ENCODE measurements at regions not wholly inside any gene's neighbourhood (a gene's known extent, or its start where the extent isn't known, plus 50 kb on each side); places are given as distances from the start of the nearest gene placed in this dataset.

DNA sequence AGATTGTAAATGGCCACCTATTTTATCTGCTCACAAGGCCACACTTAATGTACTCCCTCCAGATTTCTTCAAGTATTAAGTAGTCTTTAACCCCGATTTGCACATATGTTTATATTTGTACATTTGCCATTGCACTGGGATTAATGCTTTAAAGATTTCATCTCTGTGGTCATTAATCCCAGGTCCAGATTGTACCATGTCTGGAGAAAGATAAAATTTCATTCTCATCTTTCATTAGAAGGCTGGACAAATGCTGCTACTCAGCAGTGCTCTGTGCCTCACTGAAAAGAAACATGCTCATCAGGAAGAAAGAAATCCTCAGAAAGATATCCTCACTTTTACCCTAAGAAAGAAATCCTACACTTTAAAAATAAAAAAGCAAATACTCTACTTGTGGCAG is 62.5 kb upstream of the LRRC3B start:
- no peak for DNase-seq

DNA sequence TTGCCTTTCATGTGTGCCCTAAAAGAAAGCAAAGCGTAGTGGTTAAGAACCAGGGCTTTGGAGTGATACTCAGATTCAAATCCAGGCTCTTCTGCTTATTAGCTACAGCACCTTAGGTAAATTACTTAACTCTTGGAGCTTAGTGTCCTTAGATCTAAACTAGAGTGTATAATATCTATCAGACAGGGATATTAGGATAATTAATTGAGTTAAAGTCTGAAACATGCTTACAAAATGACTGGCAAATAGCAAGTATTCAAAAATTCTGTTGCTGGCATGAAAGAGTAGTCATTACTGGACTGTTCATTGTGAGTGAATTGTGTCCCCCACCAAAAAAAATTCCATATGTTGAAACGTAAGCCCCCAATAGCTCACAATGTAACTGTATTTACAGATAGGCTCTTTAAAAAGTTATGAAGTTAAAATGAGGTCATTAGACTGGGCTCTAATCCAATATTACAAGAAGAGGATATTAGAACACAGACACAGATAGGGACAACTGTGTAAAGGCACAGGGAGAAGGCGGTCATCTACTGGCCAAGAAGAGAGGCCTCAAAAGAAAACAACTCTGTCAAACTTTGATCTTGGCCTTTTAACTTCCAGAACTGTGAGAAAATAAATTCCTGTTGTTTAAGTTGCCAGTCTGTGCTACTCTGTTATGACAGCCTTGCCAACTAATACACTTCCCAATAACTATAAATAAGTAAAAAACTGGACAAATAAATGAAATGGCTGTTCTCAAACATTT is 60.4 kb upstream of the LRRC3B start:
- no peak for DNase-seq

Measured in fibroblast of skin of right quadriceps (primary cell).